ENCODE measurements at regions not wholly inside any gene's neighbourhood (a gene's known extent, or its start where the extent isn't known, plus 50 kb on each side); places are given as distances from the start of the nearest gene placed in this dataset.
"Not testable (repeated sequence)": the region's sequence is repeated elsewhere in the genome, so short reads cannot be mapped to it uniquely, and the experiment has no call there.

DNA sequence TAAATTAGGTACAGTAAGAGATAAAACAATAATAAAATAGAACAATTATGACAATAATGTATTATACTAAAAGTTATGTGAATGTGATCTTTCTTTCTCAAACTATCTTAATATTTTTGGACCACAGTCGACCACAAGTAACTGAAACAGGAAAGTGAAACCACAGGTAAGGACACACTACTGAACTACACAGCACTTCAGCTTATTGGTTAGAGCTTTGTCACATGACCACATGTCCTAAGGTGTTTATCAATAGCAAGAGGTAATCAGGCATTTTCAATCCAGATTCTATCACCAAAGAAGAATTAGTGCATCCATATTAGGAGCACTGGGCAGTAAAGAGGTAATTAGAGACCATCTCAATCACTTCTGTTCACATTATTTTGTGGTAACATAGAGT, 392.8 kb downstream of the RSL24D1 start:
- H3K4me1 ChIP-seq = no peaks in the 10 kb centered on the region
- H3K36me3 ChIP-seq = no peaks in the 10 kb centered on the region
- TF ChIP-seq POLR2AphosphoS5 (IDR thresholded peaks at IDR 0.05) (no peak), POLR2A (IDR thresholded peaks at IDR 0.05) (no peak)
- H3K27me3 ChIP-seq = no peaks in the 10 kb centered on the region
- ATAC-seq (ENCODE audit: low FRiP score in 2 of 2) (no peak), DNase-seq (no peak)
- H3K9me3 ChIP-seq = no peaks in the 10 kb centered on the region
- no peak overlapping the region for H3K27ac ChIP-seq
- H3K4me3 ChIP-seq = no peak overlapping the region
- 38 to 73% methylated on average over 1 of the region's 1 CpG for WGBS, 2 donors

DNA sequence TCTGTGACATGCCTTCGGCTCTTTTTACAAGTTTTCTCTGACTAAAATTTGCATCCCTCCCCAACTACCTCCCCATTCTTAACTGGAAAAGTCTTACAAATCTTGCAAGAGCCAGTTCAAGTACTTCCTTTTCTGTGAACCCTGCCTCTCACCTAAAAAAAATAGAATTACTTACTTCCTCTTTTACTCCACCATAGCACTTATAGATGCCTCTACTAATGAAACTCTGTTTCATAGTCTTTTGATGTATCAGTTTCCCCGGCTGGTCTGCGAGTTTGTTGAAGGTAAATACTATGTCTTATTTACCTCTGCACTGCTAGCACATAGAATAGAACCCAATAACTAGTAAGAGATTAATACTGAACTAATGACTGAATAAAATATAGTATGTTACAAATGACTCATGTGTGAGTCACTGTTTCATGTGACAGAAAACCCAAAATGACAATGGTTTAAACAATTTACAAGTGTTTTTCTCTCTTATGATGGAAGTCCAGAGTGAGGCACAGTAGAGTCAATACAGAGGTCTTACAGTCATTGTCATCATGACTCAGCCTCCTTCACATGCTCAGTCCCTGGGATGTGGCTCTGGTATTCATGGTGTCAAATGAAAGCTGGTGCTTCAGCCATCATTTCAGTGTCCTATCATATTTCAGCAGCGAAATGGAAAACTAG, 393.5 kb downstream of the RSL24D1 start:
- TF ChIP-seq POLR2AphosphoS5 (IDR thresholded peaks at IDR 0.05) = no peak
- TF ChIP-seq EP300 (IDR thresholded peaks at IDR 0.05) = no peak
- TF ChIP-seq POLR2A (IDR thresholded peaks at IDR 0.05) = no peak
- TF ChIP-seq, protein P1, sequence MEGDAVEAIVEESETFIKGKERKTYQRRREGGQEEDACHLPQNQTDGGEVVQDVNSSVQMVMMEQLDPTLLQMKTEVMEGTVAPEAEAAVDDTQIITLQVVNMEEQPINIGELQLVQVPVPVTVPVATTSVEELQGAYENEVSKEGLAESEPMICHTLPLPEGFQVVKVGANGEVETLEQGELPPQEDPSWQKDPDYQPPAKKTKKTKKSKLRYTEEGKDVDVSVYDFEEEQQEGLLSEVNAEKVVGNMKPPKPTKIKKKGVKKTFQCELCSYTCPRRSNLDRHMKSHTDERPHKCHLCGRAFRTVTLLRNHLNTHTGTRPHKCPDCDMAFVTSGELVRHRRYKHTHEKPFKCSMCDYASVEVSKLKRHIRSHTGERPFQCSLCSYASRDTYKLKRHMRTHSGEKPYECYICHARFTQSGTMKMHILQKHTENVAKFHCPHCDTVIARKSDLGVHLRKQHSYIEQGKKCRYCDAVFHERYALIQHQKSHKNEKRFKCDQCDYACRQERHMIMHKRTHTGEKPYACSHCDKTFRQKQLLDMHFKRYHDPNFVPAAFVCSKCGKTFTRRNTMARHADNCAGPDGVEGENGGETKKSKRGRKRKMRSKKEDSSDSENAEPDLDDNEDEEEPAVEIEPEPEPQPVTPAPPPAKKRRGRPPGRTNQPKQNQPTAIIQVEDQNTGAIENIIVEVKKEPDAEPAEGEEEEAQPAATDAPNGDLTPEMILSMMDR (IDR thresholded peaks at IDR 0.05) = no peak
- H3K27me3 ChIP-seq = no peaks in the 10 kb centered on the region
- no peaks in the 10 kb centered on the region for H3K9me3 ChIP-seq
- peak in 1 of 2 donors; percentile 58 for ATAC-seq (ENCODE audit: low FRiP score in 2 of 2)
- peak in 1 of 2 donors; percentile 23 for DNase-seq
- no peaks in the 10 kb centered on the region for H3K4me1 ChIP-seq
- no peak overlapping the region for H3K27ac ChIP-seq
- H3K36me3 ChIP-seq = no peaks in the 10 kb centered on the region
- no peak overlapping the region for H3K4me3 ChIP-seq
- 40 to 61% methylated on average over 4 of the region's 4 CpGs for WGBS, 2 donors

DNA sequence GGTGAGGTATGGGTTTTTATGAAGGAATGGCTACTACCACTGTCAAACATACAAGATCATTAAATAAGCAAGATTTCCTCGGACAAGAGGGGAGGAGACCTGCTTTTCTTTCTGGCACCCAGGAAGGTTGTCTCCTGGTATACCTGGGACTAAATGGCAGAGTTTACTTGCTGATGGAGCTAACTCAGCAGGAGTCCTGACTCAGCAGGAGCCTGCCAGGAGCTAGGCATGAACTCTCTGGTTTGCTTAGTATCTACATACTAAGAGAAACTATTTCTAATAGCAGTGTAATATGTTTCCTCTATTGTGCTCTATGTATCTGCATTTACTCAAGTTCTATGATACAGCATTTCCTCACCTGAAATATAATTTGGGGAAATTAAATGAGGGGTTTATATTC, 404.2 kb downstream of the RSL24D1 start:
- H3K4me3 ChIP-seq = no peak overlapping the region
- 80 to 93% methylated on average over 1 of the region's 1 CpG for WGBS, 2 donors
- H3K4me1 ChIP-seq = no peaks in the 10 kb centered on the region
- ATAC-seq (ENCODE audit: low FRiP score in 2 of 2) = no peak
- TF ChIP-seq POLR2A (IDR thresholded peaks at IDR 0.05) = no peak
- TF ChIP-seq POLR2AphosphoS5 (IDR thresholded peaks at IDR 0.05) = no peak
- TF ChIP-seq EP300 (IDR thresholded peaks at IDR 0.05) = no peak
- TF ChIP-seq, protein P1 (IDR thresholded peaks at IDR 0.05) = no peak
- H3K27me3 ChIP-seq = no peaks in the 10 kb centered on the region
- no peaks in the 10 kb centered on the region for H3K9me3 ChIP-seq
- H3K36me3 ChIP-seq = no peaks in the 10 kb centered on the region
- no peak overlapping the region for H3K27ac ChIP-seq
- DNase-seq = no peak

DNA sequence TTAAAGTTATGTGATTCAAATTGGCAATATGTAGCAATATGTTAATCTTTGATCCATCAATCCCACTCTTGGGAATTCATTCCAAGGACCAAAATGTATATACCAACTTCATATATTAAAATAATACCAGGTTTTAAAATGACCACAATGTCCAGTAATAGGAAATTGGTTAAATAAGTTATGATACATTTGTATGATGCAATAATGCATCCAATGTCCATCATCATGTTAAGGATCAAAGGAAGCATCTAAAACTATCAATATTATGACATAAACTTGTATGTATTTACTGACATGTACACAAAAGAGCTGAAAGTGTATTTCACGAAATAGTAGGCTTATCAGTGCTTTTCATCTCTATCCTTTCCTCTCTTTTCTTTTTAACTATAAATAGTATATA, 406.0 kb downstream of the RSL24D1 start:
- no peak overlapping the region for H3K27ac ChIP-seq
- no peaks in the 10 kb centered on the region for H3K4me1 ChIP-seq
- no peaks in the 10 kb centered on the region for H3K9me3 ChIP-seq
- H3K27me3 ChIP-seq = no peaks in the 10 kb centered on the region
- H3K4me3 ChIP-seq = no peak overlapping the region
- no peaks in the 10 kb centered on the region for H3K36me3 ChIP-seq
- WGBS, 2 donors = 55 to 60% methylated on average over 1 of the region's 1 CpG
- ATAC-seq (ENCODE audit: low FRiP score in 2 of 2) (no peak), DNase-seq (no peak)
- TF ChIP-seq POLR2AphosphoS5 (IDR thresholded peaks at IDR 0.05) (no peak), POLR2A (IDR thresholded peaks at IDR 0.05) (no peak), EP300 (IDR thresholded peaks at IDR 0.05) (no peak)
- TF ChIP-seq, protein P1 (IDR thresholded peaks at IDR 0.05) = no peak

DNA sequence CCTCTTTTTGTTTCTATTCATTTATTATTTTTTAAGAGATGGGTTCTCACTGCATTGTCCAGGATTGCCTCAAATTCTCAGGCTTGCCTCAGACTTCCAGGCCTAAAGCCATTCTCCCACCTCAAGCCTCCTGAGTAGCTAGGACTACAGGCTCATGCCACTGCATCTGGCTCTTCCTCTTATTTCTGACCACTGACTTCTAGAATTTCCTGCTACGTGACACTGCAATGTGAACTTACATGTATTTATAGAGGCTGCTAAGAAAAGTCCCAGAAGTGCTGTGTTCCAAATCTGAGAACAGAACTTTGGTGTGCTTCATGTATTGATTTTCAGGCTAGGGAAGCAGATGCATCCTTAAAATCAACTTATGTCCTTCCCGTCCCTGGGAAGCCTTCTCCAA, 407.4 kb downstream of the RSL24D1 start:
- Histone ChIP-seq H3K27ac (no peak overlapping the region), H3K4me1 (no peaks in the 10 kb centered on the region), H3K27me3 (no peaks in the 10 kb centered on the region), H3K4me3 (no peak overlapping the region), H3K36me3 (no peaks in the 10 kb centered on the region), H3K9me3 (no peaks in the 10 kb centered on the region)
- no peak for DNase-seq
- 55 to 69% methylated on average over 2 of the region's 2 CpGs for WGBS, 2 donors
- no peak for ATAC-seq (ENCODE audit: low FRiP score in 2 of 2)
- TF ChIP-seq, protein P1 (IDR thresholded peaks at IDR 0.05) = no peak
- no peak for TF ChIP-seq POLR2A (IDR thresholded peaks at IDR 0.05)
- no peak for TF ChIP-seq EP300 (IDR thresholded peaks at IDR 0.05)
- no peak for TF ChIP-seq POLR2AphosphoS5 (IDR thresholded peaks at IDR 0.05)

DNA sequence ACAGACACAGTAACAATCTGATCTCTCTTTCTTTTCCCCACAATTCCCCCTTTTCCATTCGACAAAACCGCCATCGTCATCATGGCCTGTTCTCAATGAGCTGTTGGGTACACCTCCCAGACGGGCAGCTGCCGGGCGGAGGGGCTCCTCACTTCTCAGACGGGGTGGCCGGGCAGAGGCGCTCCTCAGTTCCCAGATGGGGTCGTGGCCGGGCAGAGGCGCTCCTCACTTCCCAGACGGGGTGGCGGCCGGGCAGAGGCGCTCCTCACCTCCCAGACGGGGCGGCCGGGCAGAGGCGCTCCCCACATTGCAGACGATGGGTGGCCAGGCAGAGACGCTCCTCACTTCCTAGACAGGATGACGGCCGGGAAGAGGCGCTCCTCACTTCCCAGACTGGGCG, 415.5 kb downstream of the RSL24D1 start:
- not testable (repeated sequence) for H3K36me3 ChIP-seq; H3K27me3 ChIP-seq; H3K9me3 ChIP-seq; H3K27ac ChIP-seq; H3K4me3 ChIP-seq; ATAC-seq (ENCODE audit: low FRiP score in 2 of 2); H3K4me1 ChIP-seq
- 95% methylated on average over 23 of the region's 26 CpGs for WGBS, 2 donors
- DNase-seq = peak in 1 of 2 donors; percentile 71
